Spleen (tissue), 11 donors: ENCODE measurements at regions not wholly inside any gene's neighbourhood (a gene's known extent, or its start where the extent isn't known, plus 50 kb on each side); places are given as distances from the start of the nearest gene placed in this dataset.

Experiments used
- DNase-seq: peaks from one replicate; pipeline ENCODE4 v3.0.0-alpha.2; 2020
- H3K27ac ChIP-seq, 8 donors: fragments of 200-600 bp; sonication (generic) in 7 of 8; 1 replicate in 4 of 8; 2 replicates in 4 of 8; pipeline versions ENCODE4 v1.5.0 to v1.8.0; 2016 to 2021; ENCODE audit warnings: inconsistent platforms in 4 of 8, mild to moderate bottlenecking in 4 of 8, moderate library complexity in 1 of 8
- H3K27me3 ChIP-seq, 7 donors: fragments of 200-600 bp; sonication (generic) in 6 of 7; replicated peaks in 1 of 7; 1 replicate in 4 of 7; 2 replicates in 3 of 7; pipeline versions ENCODE4 v1.5.0 to v1.8.0; 2016 to 2021; ENCODE audit warnings: inconsistent platforms in 3 of 7, mild to moderate bottlenecking in 1 of 7
- H3K36me3 ChIP-seq, 6 donors: fragments of 200-600 bp; sonication (generic) in 5 of 6; 1 replicate in 4 of 6; 2 replicates in 2 of 6; pipeline versions ENCODE4 v1.5.0 to v1.8.0; 2016 to 2021; ENCODE audit warnings: inconsistent platforms in 2 of 6
- H3K4me1 ChIP-seq, 6 donors: fragments of 200-600 bp; sonication (generic) in 5 of 6; 1 replicate in 3 of 6; 2 replicates in 3 of 6; pipeline versions ENCODE4 v1.5.0 to v1.8.0; 2016 to 2021; ENCODE audit warnings: inconsistent platforms in 3 of 6
- H3K4me3 ChIP-seq, 8 donors: fragments of 200-600 bp; sonication (generic) in 7 of 8; 1 replicate in 4 of 8; 2 replicates in 4 of 8; pipeline versions ENCODE4 v1.5.0 to v1.8.0; 2016 to 2021; ENCODE audit warnings: inconsistent platforms in 4 of 8, mild to moderate bottlenecking in 4 of 8, moderate library complexity in 2 of 8
- H3K9me3 ChIP-seq, 8 donors: fragments of 200-600 bp; sonication (generic) in 7 of 8; 1 replicate in 4 of 8; 2 replicates in 4 of 8; pipeline versions ENCODE4 v1.5.0 to v1.8.0; 2016 to 2021; ENCODE audit warnings: inconsistent platforms in 4 of 8
- CTCF ChIP-seq, 11 experiments: fragments of 200-600 bp in 7 of 11; fragments of 450-650 bp in 4 of 11; sonication (generic) in 4 of 11; IDR thresholded peaks in 8 of 11; conservative IDR thresholded peaks in 3 of 11; 1 replicate in 7 of 11; 2 replicates in 4 of 11; pipeline versions ENCODE4 v1.4.0 to v1.8.0; 2016 to 2021; ENCODE audit warnings: antibody characterized with exemption in 11 of 11, inconsistent platforms in 4 of 11, mild to moderate bottlenecking in 1 of 11
- POLR2A ChIP-seq, 3 donors: fragments of 450-650 bp; IDR thresholded peaks; one replicate each; pipeline ENCODE4 v1.5.1; 2017; ENCODE audit warnings: antibody characterized with exemption in 3 of 3, mild to moderate bottlenecking in 1 of 3
- POLR2AphosphoS5 ChIP-seq, 3 donors: sonication (generic); formaldehyde crosslinking; IDR thresholded peaks; one replicate each; pipeline ENCODE4 v1.5.1; 2017; ENCODE audit warnings: antibody characterized with exemption in 3 of 3
- WGBS, 5 donors: extraction: QIAGEN DNeasy Blood & Tissue Kit in 3 of 5; methylation state at CpG; one replicate each; pipeline versions ENCODE4 v1.1.5 to v1.1.7; 2013 to 2018; 5-methylcytosine and 5-hydroxymethylcytosine counted together
- intact Hi-C: fragments of 100-400 bp; cut with DNase I; formaldehyde crosslinking; loops from one replicate; pipeline ENCODE4 v1.15.0; 2023; ENCODE audit warnings: low total_unique reads
- donor health status: healthy with polysubstance abuse.
- donor health status: DM: no; HTN: no; CAD: no; lungs with moderate emphysema.
- donor health status: DM: no; HTN: no; CAD: no.
- donor health status: Bipolar disorder and iron deficiency.
- donor health status: healthy.
- donor health status: DM: no; HTN: no; CAD: no.
- donor health status: DM: yes; HTN: yes; CAD: no.

GRCh38 chr4:35734381-35735098 lies 509.8 kb downstream of the ARAP2 start:
- Histone ChIP-seq H3K9me3 (peaks cover 0 to 5% (median 0%) of the 10 kb centered on the region in 8 donors), H3K27me3 (no peaks in the 10 kb centered on the region), H3K4me3 (no peak overlapping the region), H3K4me1 (no peaks in the 10 kb centered on the region), H3K27ac (no peak overlapping the region), H3K36me3 (no peaks in the 10 kb centered on the region)
- TF ChIP-seq POLR2AphosphoS5 (IDR thresholded peaks at IDR 0.05), result no peak
- no peak for TF ChIP-seq CTCF (IDR thresholded peaks at IDR 0.05 in 8 of 11, conservative IDR thresholded peaks at IDR 0.05 in 3 of 11)
- TF ChIP-seq POLR2A (IDR thresholded peaks at IDR 0.05), result no peak
- 46 to 79% (median 72%) methylated on average over 3 of the region's 3 CpGs for WGBS, 5 donors
- no peak for DNase-seq
- intact Hi-C loops, result no loop called here

GRCh38 chr4:35739308-35739707 lies 505.0 kb downstream of the ARAP2 start:
- Histone ChIP-seq H3K27ac (no peak overlapping the region), H3K9me3 (peaks cover 0 to 26% (median 8%) of the 10 kb centered on the region in 8 donors), H3K27me3 (no peaks in the 10 kb centered on the region), H3K4me3 (no peak overlapping the region), H3K4me1 (no peaks in the 10 kb centered on the region), H3K36me3 (no peaks in the 10 kb centered on the region)
- intact Hi-C loops, result no loop called here
- 41 to 55% (median 51%) methylated on average over 3 of the region's 3 CpGs for WGBS, 5 donors
- no peak for TF ChIP-seq POLR2A (IDR thresholded peaks at IDR 0.05)
- TF ChIP-seq CTCF (IDR thresholded peaks at IDR 0.05 in 8 of 11, conservative IDR thresholded peaks at IDR 0.05 in 3 of 11), result no peak
- TF ChIP-seq POLR2AphosphoS5 (IDR thresholded peaks at IDR 0.05), result no peak
- no peak for DNase-seq

GRCh38 chr4:35754047-35754446 lies 490.3 kb downstream of the ARAP2 start:
- no peak for DNase-seq
- H3K9me3 ChIP-seq, result peaks cover 0 to 10% (median 0%) of the 10 kb centered on the region in 8 donors
- TF ChIP-seq CTCF (IDR thresholded peaks at IDR 0.05 in 8 of 11, conservative IDR thresholded peaks at IDR 0.05 in 3 of 11) (no peak), POLR2A (IDR thresholded peaks at IDR 0.05) (no peak), POLR2AphosphoS5 (IDR thresholded peaks at IDR 0.05) (no peak)
- no peaks in the 10 kb centered on the region for H3K36me3 ChIP-seq
- intact Hi-C loops, result no loop called here
- H3K27me3 ChIP-seq, result no peaks in the 10 kb centered on the region
- no peak overlapping the region for H3K4me3 ChIP-seq
- no peak overlapping the region for H3K27ac ChIP-seq
- no peaks in the 10 kb centered on the region for H3K4me1 ChIP-seq

GRCh38 chr4:35757836-35758235 lies 486.5 kb downstream of the ARAP2 start:
- Histone ChIP-seq H3K27ac (no peak overlapping the region), H3K4me3 (no peak overlapping the region), H3K36me3 (no peaks in the 10 kb centered on the region), H3K27me3 (no peaks in the 10 kb centered on the region), H3K4me1 (no peaks in the 10 kb centered on the region), H3K9me3 (peaks cover 0 to 10% (median 0%) of the 10 kb centered on the region in 8 donors)
- intact Hi-C loops, result no loop called here
- DNase-seq, result no peak
- 78 to 92% (median 83%) methylated on average over 1 of the region's 1 CpG for WGBS, 5 donors
- TF ChIP-seq CTCF (IDR thresholded peaks at IDR 0.05 in 8 of 11, conservative IDR thresholded peaks at IDR 0.05 in 3 of 11) (no peak), POLR2A (IDR thresholded peaks at IDR 0.05) (no peak), POLR2AphosphoS5 (IDR thresholded peaks at IDR 0.05) (no peak)
